Heart right ventricle (tissue), 16 donors: ENCODE measurements at regions not wholly inside any gene's neighbourhood (a gene's known extent, or its start where the extent isn't known, plus 50 kb on each side); places are given as distances from the start of the nearest gene placed in this dataset.
A peak's percentile ranks its signal among the peaks of the same experiment; 100 is the strongest.

Experiments
- ATAC-seq, 8 donors: fragments of 200-7000 bp; cut with Tn5 transposase; one replicate each; pipeline ENCODE4 v1.9.1; 2020; ENCODE audit warnings: mild to moderate bottlenecking in 8 of 8, moderate library complexity in 8 of 8, moderate number of reproducible peaks in 1 of 8
- DNase-seq, 2 donors: peaks; one replicate each; pipeline ENCODE4 v3.0.0-alpha.2; 2020
- H3K27ac ChIP-seq, 10 donors: fragments of 200-600 bp; sonication (generic) in 2 of 10; one replicate each; pipeline versions ENCODE4 v1.5.0 to v1.8.0; 2020 to 2022; ENCODE audit warnings: mild to moderate bottlenecking in 3 of 10
- H3K27me3 ChIP-seq, 7 donors: fragments of 200-600 bp; one replicate each; pipeline ENCODE4 v1.8.0; 2021 to 2022; ENCODE audit warnings: mild to moderate bottlenecking in 2 of 7
- H3K36me3 ChIP-seq, 9 donors: fragments of 200-600 bp; sonication (generic) in 1 of 9; one replicate each; pipeline versions ENCODE4 v1.5.0 to v1.8.0; 2020 to 2022; ENCODE audit warnings: mild to moderate bottlenecking in 2 of 9
- H3K4me1 ChIP-seq, 9 donors: fragments of 200-600 bp; sonication (generic) in 1 of 9; one replicate each; pipeline versions ENCODE4 v1.5.0 to v1.8.0; 2020 to 2022; ENCODE audit warnings: mild to moderate bottlenecking in 4 of 9
- H3K4me3 ChIP-seq, 10 donors: fragments of 200-600 bp; sonication (generic) in 2 of 10; one replicate each; pipeline versions ENCODE4 v1.5.0 to v1.8.0; 2020 to 2022; ENCODE audit warnings: mild to moderate bottlenecking in 7 of 10, moderate library complexity in 2 of 10
- H3K9me3 ChIP-seq, 11 donors: fragments of 200-600 bp in 10 of 11; sonication (generic) in 2 of 11; one replicate each; pipeline versions ENCODE4 v1.5.0 to v1.8.0; 2013 to 2022; ENCODE audit warnings: mild to moderate bottlenecking in 2 of 11, control low read depth in 1 of 11, moderate library complexity in 1 of 11
- WGBS, 2 donors: extraction: QIAGEN DNeasy Blood & Tissue Kit; methylation state at CpG; one replicate each; pipeline ENCODE4 v1.1.7; 2013; ENCODE audit warnings: inconsistent platforms in 1 of 2; 5-methylcytosine and 5-hydroxymethylcytosine counted together
- intact Hi-C, 10 donors: fragments of 100-400 bp; cut with DNase I; formaldehyde crosslinking; loops; one replicate each; pipeline versions ENCODE4 v1.11.1 to v1.14.2; 2022
- TF ChIP-seq, protein P1 (sequence below), 9 donors: fragments of 200-600 bp; sonication (generic) in 2 of 9; IDR thresholded peaks; one replicate each; pipeline versions ENCODE4 v1.5.0 to v1.8.0; 2021 to 2022; ENCODE audit warnings: antibody characterized with exemption in 9 of 9, mild to moderate bottlenecking in 5 of 9, moderate library complexity in 1 of 9
- donor health status: Arrhythmogenic right ventricular cardiomyopathy.
- donor health status: ischemic (EF 13 %, LVEDD 7.1; RV severe dilation, severe dysfunction).
- donor health status: healthy with polysubstance abuse.
- donor health status: DM: no; HTN: yes; CAD: no.
- donor health status: DM: no; HTN: no; CAD: no.
- donor health status: ischemic (EF 25% LVEDD 6.9; RV normal size, moderate dysfunction).
- donor health status: ischemic (EF 25% LVEDD 5.7; RV mildly dilated, moderate dysfunction).
- donor health status: healthy.
- donor health status: DM: yes; HTN: yes; CAD: no.
- donor health status: Ischemic cardiomyopathy.
- donor health status: ischemic (EF 35%, LVEDD 5.7; RV mildly dilated, moderate dysfunction).
- donor health status: nonischemic (EF 11% LVEDD 7.7; RV severe dilation, severe dysfunction).
- donor health status: DM: yes; HTN: yes; CAD: no.
- donor health status: PGD.
- donor health status: ischemic (EF 29% LVEDD 5.4; RV normal size, mild dysfunction).
- donor health status: nonischemic (EF 23%, LVEDD 6.1; RV moderate dilation, normal function).

DNA sequence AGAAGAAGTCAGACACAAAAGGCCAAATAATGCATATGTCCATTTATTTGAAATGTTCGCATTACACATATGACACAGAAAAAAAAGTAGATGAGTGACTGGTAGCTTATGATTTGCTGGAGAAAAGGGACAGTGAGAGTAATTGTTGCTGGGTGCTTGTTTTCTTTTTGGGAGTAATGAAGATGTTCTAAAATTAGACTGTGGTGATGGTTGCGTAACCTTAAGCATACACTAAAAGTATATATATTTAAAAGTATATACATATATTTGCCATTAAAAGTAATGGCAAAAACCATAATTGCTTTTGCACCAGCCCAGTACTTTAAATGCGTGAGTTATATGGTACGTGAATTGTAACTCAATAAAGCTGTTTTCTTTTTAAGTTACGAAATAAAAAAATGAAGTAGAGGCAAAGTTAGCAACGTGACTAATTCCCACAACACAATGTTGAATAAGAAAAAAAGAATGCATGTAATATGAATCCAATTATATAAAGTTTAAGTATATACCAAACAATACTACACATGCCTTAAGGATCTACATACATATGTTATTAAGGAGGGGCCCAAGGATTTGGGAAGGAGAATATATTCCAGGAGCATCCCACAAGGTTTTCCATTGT is 360.4 kb upstream of the CELF2 start:
- Histone ChIP-seq H3K27ac (no peak overlapping the region), H3K4me1 (peaks cover 0 to 28% (median 0%) of the 10 kb centered on the region in 9 donors), H3K27me3 (no peaks in the 10 kb centered on the region), H3K9me3 (peaks cover 0 to 16% (median 0%) of the 10 kb centered on the region in 11 donors), H3K4me3 (no peak overlapping the region), H3K36me3 (no peaks in the 10 kb centered on the region)
- DNase-seq = no peak
- WGBS, 2 donors = 92 to 93% methylated on average over 6 of the region's 6 CpGs
- no peak for ATAC-seq
- intact Hi-C loops = no loop called here
- TF ChIP-seq, protein P1, sequence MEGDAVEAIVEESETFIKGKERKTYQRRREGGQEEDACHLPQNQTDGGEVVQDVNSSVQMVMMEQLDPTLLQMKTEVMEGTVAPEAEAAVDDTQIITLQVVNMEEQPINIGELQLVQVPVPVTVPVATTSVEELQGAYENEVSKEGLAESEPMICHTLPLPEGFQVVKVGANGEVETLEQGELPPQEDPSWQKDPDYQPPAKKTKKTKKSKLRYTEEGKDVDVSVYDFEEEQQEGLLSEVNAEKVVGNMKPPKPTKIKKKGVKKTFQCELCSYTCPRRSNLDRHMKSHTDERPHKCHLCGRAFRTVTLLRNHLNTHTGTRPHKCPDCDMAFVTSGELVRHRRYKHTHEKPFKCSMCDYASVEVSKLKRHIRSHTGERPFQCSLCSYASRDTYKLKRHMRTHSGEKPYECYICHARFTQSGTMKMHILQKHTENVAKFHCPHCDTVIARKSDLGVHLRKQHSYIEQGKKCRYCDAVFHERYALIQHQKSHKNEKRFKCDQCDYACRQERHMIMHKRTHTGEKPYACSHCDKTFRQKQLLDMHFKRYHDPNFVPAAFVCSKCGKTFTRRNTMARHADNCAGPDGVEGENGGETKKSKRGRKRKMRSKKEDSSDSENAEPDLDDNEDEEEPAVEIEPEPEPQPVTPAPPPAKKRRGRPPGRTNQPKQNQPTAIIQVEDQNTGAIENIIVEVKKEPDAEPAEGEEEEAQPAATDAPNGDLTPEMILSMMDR (IDR thresholded peaks at IDR 0.05) = no peak

DNA sequence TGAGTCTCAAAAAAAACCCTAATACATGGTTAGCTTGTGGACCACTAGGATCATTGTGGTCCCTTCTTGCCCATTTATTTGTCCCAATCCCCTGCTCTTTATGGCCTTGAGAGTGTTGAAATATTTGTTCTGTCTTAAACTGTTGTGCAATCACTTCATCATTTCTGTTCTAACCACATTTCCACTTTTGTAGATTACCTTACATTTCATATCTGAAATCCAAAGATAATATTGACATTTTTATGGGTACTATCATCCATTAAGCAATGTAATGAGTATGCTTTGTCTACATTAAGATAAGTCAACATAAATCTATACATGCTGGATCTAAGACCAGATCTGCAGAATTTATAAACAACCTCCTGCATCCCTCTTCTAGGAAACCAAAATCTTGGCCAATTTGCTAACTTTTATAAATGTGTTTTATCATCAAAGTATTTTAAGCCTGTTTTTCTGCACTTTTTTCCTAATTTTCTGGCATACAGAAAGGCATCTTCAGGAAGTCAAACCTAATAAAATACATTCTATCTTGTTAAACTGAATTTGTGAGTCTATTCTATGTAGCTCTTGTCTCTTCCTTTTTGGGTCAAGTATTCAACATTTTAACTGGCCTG is 359.4 kb upstream of the CELF2 start:
- H3K36me3 ChIP-seq = no peaks in the 10 kb centered on the region
- ATAC-seq = peak in 2 of 8 donors; percentile 16 to 44
- intact Hi-C loops = no loop called here

DNA sequence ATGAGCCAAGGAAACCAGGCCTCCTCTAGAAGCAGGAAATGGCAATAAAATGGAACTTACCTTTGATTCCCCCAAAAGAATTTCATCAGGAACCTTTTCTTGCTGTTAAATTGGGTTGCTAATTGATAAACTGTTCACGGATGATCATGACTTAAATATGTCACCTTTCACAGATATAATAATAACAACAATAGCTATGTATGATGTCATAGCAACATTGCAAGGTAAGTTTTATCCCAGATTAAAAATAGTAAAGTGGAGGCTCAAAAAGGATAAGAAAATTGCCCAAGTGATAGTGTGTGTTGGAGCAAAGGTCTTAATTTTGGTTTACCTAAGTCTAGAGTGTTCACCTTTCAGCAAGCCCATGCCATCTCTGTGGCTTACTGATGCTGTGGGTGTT is 357.6 kb upstream of the CELF2 start:
- 97 to 99% methylated on average over 1 of the region's 1 CpG for WGBS, 2 donors
- no peak for ATAC-seq
- no peak overlapping the region for H3K4me3 ChIP-seq
- no peaks in the 10 kb centered on the region for H3K27me3 ChIP-seq
- TF ChIP-seq, protein P1 (IDR thresholded peaks at IDR 0.05) = no peak
- peaks cover 0 to 9% (median 0%) of the 10 kb centered on the region in 11 donors for H3K9me3 ChIP-seq
- no peaks in the 10 kb centered on the region for H3K36me3 ChIP-seq
- H3K4me1 ChIP-seq = peaks cover 0 to 47% (median 0%) of the 10 kb centered on the region in 9 donors
- H3K27ac ChIP-seq = no peak overlapping the region
- intact Hi-C loops = no loop called here
- no peak for DNase-seq

More for the DNA sequence above, 359.4 kb upstream of the CELF2 start:
- Histone ChIP-seq H3K27me3 (no peaks in the 10 kb centered on the region), H3K9me3 (peaks cover 0 to 9% (median 0%) of the 10 kb centered on the region in 11 donors), H3K4me1 (peaks cover 0 to 38% (median 0%) of the 10 kb centered on the region in 9 donors), H3K27ac (no peak overlapping the region), H3K4me3 (no peak overlapping the region)
- no peak for DNase-seq
- TF ChIP-seq, protein P1 (IDR thresholded peaks at IDR 0.05) = no peak

DNA sequence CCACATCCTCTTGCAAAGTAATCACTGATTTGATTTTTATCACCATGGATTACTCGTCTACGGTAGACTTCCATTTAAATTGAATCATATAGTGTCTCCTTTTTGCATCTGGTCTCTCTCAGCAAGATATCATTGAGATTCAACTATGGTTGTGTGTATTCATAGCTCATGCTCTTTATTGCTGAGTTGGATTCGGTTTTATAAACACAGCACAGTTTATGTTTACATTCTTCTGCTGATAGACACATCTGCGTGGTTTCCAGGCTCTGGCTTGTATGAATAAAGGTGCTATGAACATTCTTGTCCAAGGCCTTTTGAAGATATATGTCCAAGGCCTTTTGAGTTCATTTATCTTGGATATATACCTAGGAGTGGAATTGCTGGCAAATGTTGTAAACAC is 356.5 kb upstream of the CELF2 start:
- no peak overlapping the region for H3K27ac ChIP-seq
- ATAC-seq (no peak), DNase-seq (no peak)
- TF ChIP-seq, protein P1 (IDR thresholded peaks at IDR 0.05) = no peak
- H3K9me3 ChIP-seq = peaks cover 0 to 9% (median 0%) of the 10 kb centered on the region in 11 donors
- no peak overlapping the region for H3K4me3 ChIP-seq
- 59 to 78% methylated on average over 4 of the region's 4 CpGs for WGBS, 2 donors
- intact Hi-C loops = no loop called here
- H3K36me3 ChIP-seq = no peaks in the 10 kb centered on the region
- no peaks in the 10 kb centered on the region for H3K27me3 ChIP-seq
- peaks cover 0 to 47% (median 5%) of the 10 kb centered on the region in 9 donors for H3K4me1 ChIP-seq
